OCI-LY1 (cell line): ENCODE measurements at regions not wholly inside any gene's neighbourhood (a gene's known extent, or its start where the extent isn't known, plus 50 kb on each side); places are given as distances from the start of the nearest gene placed in this dataset.

Experiments
- H2AFZ ChIP-seq: fragments of 200-600 bp; sonication (generic), shearing (Covaris generic); 2 replicates; pipeline ENCODE4 v1.6.0; 2014; ENCODE audit warnings: antibody characterized with exemption, mild to moderate bottlenecking, low read length
- H3F3A ChIP-seq: fragments of 200-600 bp; sonication (generic), shearing (Covaris generic); 2 replicates; pipeline ENCODE4 v1.6.0; 2014; ENCODE audit warnings: mild to moderate bottlenecking, antibody characterized with exemption, low read length, moderate library complexity; ENCODE audit not compliant: insufficient read depth
- H3K27ac ChIP-seq: fragments of 200-600 bp; sonication (generic); 2 replicates; pipeline ENCODE4 v1.5.1; 2014; ENCODE audit warnings: low read length, mixed run types, mild to moderate bottlenecking, low read depth; ENCODE audit not compliant: poor library complexity, severe bottlenecking
- H3K27me3 ChIP-seq: fragments of 200-600 bp; sonication (generic); 2 replicates; pipeline ENCODE4 v1.6.0; 2014; ENCODE audit warnings: antibody characterized with exemption, mild to moderate bottlenecking, low read length, moderate library complexity; ENCODE audit not compliant: insufficient read depth
- H3K36me3 ChIP-seq: fragments of 200-600 bp; sonication (generic); 2 replicates; pipeline ENCODE4 v1.6.1; 2014; ENCODE audit warnings: mild to moderate bottlenecking, antibody characterized with exemption, low read length, moderate library complexity, mixed read lengths; ENCODE audit not compliant: insufficient read depth
- H3K4me1 ChIP-seq: fragments of 200-600 bp; sonication (generic); 2 replicates; pipeline ENCODE4 v1.5.1; 2014; ENCODE audit warnings: mild to moderate bottlenecking, low read length, moderate library complexity; ENCODE audit not compliant: insufficient read depth, severe bottlenecking
- H3K4me2 ChIP-seq: fragments of 200-600 bp; sonication (generic), shearing (Covaris generic); 2 replicates; pipeline ENCODE4 v1.6.1; 2014; ENCODE audit warnings: low read length
- H3K4me3 ChIP-seq: fragments of 200-600 bp; sonication (generic); 2 replicates; pipeline ENCODE4 v1.5.1; 2014; ENCODE audit warnings: low read length, low read depth, mild to moderate bottlenecking, mixed read lengths; ENCODE audit not compliant: poor library complexity, severe bottlenecking
- H3K79me2 ChIP-seq: fragments of 200-600 bp; shearing (Covaris generic); 2 replicates; pipeline ENCODE4 v1.6.1; 2016; ENCODE audit warnings: mixed run types, low read length, mixed read lengths; ENCODE audit not compliant: insufficient read depth
- H3K9ac ChIP-seq: fragments of 200-600 bp; sonication (generic), shearing (Covaris generic); 2 replicates; pipeline ENCODE4 v1.6.1; 2014; ENCODE audit warnings: mild to moderate bottlenecking, low read length, mixed read lengths
- H3K9me2 ChIP-seq: fragments of 200-600 bp; sonication (generic), shearing (Covaris generic); 2 replicates; pipeline ENCODE4 v1.6.1; 2014; ENCODE audit warnings: low read depth, mild to moderate bottlenecking, low read length, mixed read lengths
- H3K9me3 ChIP-seq: fragments of 200-600 bp; shearing (Covaris generic); 2 replicates; pipeline ENCODE4 v1.6.1; 2014; ENCODE audit warnings: low read length, mixed read lengths
- H4K20me1 ChIP-seq: fragments of 200-600 bp; sonication (generic), shearing (Covaris generic); 2 replicates; pipeline ENCODE4 v1.6.0; 2016; ENCODE audit warnings: mild to moderate bottlenecking, low read length; ENCODE audit not compliant: insufficient read depth
- EZH2 ChIP-seq: fragments of 200-600 bp; sonication (generic), shearing (Covaris generic); IDR thresholded peaks from 2 replicates; pipeline ENCODE4 v1.8.0; 2017; ENCODE audit warnings: borderline replicate concordance, mixed run types, mild to moderate bottlenecking, antibody characterized with exemption, low read length, moderate library complexity, mixed read lengths
- TF ChIP-seq, protein P1 (sequence below): fragments of 200-600 bp; sonication (generic), shearing (Covaris generic); IDR thresholded peaks from 2 replicates; pipeline ENCODE4 v1.5.1; 2017; ENCODE audit warnings: mild to moderate bottlenecking, antibody characterized with exemption, low read length, moderate library complexity, mixed read lengths

GRCh38 chr4:134533068-134533467 lies 331.5 kb upstream of the PABPC4L start:
- H2AFZ ChIP-seq = no peak overlapping the region
- no peaks in the 10 kb centered on the region for H3K9me3 ChIP-seq

GRCh38 chr4:134531013-134531412 lies 329.4 kb upstream of the PABPC4L start:
- no peak overlapping the region for H3K9ac ChIP-seq
- H3K36me3 ChIP-seq = no peaks in the 10 kb centered on the region
- H2AFZ ChIP-seq = no peak overlapping the region
- H3K27ac ChIP-seq = no peak overlapping the region
- no peaks in the 10 kb centered on the region for H3K4me1 ChIP-seq
- TF ChIP-seq EZH2 = no peak
- TF ChIP-seq, protein P1, sequence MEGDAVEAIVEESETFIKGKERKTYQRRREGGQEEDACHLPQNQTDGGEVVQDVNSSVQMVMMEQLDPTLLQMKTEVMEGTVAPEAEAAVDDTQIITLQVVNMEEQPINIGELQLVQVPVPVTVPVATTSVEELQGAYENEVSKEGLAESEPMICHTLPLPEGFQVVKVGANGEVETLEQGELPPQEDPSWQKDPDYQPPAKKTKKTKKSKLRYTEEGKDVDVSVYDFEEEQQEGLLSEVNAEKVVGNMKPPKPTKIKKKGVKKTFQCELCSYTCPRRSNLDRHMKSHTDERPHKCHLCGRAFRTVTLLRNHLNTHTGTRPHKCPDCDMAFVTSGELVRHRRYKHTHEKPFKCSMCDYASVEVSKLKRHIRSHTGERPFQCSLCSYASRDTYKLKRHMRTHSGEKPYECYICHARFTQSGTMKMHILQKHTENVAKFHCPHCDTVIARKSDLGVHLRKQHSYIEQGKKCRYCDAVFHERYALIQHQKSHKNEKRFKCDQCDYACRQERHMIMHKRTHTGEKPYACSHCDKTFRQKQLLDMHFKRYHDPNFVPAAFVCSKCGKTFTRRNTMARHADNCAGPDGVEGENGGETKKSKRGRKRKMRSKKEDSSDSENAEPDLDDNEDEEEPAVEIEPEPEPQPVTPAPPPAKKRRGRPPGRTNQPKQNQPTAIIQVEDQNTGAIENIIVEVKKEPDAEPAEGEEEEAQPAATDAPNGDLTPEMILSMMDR = no peak
- H3F3A ChIP-seq = no peaks in the 10 kb centered on the region
- no peaks in the 10 kb centered on the region for H3K9me2 ChIP-seq
- H3K4me3 ChIP-seq = no peak overlapping the region
- no peaks in the 10 kb centered on the region for H3K9me3 ChIP-seq
- H3K27me3 ChIP-seq = no peaks in the 10 kb centered on the region
- H4K20me1 ChIP-seq = no peaks in the 10 kb centered on the region
- H3K79me2 ChIP-seq = no peaks in the 10 kb centered on the region
- H3K4me2 ChIP-seq = no peak overlapping the region

More at GRCh38 chr4:134533068-134533467, 331.5 kb upstream of the PABPC4L start:
- H3K9ac ChIP-seq = no peak overlapping the region
- no peak for TF ChIP-seq EZH2
- TF ChIP-seq, protein P1 = no peak
- no peaks in the 10 kb centered on the region for H3F3A ChIP-seq
- no peak overlapping the region for H3K27ac ChIP-seq
- H3K27me3 ChIP-seq = no peaks in the 10 kb centered on the region
- no peak overlapping the region for H3K4me3 ChIP-seq
- no peaks in the 10 kb centered on the region for H3K9me2 ChIP-seq
- no peaks in the 10 kb centered on the region for H4K20me1 ChIP-seq
- no peaks in the 10 kb centered on the region for H3K79me2 ChIP-seq
- H3K4me2 ChIP-seq = no peak overlapping the region
- H3K36me3 ChIP-seq = no peaks in the 10 kb centered on the region
- H3K4me1 ChIP-seq = no peaks in the 10 kb centered on the region

- Histone ChIP-seq H3K9me2 (no peaks in the 10 kb centered on the region), H3K4me1 (no peaks in the 10 kb centered on the region), H3K4me3 (no peak overlapping the region), H3K9me3 (no peaks in the 10 kb centered on the region), H3K4me2 (no peak overlapping the region), H3K27me3 (no peaks in the 10 kb centered on the region), H3K27ac (no peak overlapping the region), H3K9ac (no peak overlapping the region), H3K79me2 (no peaks in the 10 kb centered on the region), H2AFZ (no peak overlapping the region), H3K36me3 (no peaks in the 10 kb centered on the region), H3F3A (no peaks in the 10 kb centered on the region), H4K20me1 (no peaks in the 10 kb centered on the region)
- no peak for TF ChIP-seq EZH2
- TF ChIP-seq, protein P1 = no peak
Measured at GRCh38 chr4:134529629-134530028, 328.0 kb upstream of the PABPC4L start.
